ENCODE measurements at regions not wholly inside any gene's neighbourhood (a gene's known extent, or its start where the extent isn't known, plus 50 kb on each side); places are given as distances from the start of the nearest gene placed in this dataset.
"Not testable (repeated sequence)": the region's sequence is repeated elsewhere in the genome, so short reads cannot be mapped to it uniquely, and the experiment has no call there.

- no peak for DNase-seq (ENCODE audit: low read depth, low spot score)
These were observed 486.6 kb downstream of the USP25 start for GRCh38 chr21:16216288-16216962.

- DNase-seq (ENCODE audit: low read depth, low spot score), result no peak
These were observed 489.0 kb downstream of the USP25 start for GRCh38 chr21:16218682-16219343.

DNA sequence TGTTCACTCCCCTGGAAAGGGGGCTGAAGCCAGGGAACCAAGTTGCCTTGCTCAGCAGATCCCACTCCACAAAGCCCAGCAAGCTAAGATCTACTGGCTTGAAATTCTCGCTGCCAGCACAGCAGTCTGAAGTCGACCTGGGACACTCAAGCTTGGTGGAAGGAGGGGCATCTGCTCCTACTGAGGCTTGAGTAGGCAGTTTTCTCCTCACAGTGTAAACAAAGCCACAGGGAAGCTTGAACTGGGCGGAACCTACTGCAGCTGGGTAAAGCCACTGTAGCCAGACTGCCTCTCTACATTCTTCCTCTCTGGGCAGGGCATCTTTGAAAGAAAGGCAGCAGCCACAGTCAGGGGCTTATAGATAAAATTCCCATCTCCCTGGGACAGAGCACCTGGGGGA lies 495.0 kb downstream of the USP25 start:
- not testable (repeated sequence) for DNase-seq (ENCODE audit: low read depth, low spot score)

DNA sequence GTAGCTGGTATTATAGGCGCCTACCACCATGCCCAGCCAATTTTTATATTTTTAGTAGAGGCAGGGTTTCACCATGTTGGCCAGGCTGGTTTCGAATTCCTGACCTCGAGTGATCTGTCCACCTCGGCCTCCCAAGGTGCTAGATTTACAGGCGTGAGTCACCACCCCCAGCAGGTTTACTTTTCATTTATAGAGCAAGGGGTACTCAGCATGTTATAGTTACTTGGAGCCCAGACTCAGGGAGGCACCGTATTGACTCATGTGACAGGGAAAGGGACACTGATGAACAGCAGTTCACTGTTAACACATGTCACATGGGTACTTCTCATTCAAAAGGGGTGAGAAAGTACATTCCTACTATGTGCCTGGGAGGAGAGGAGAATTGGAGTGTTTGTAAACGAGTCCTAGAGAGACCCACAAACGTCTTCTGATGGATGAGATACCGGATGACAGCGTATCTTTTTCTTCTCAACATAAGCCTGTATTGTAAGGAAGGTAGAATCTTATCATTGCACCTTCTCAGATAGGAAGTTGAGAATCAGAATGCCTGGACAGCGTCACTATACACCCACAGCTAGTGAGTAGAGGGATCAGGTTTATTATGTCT lies 510.0 kb downstream of the USP25 start:
- DNase-seq (ENCODE audit: low read depth, low spot score), result no peak

- DNase-seq (ENCODE audit: low read depth, low spot score), result no peak
These were observed 511.2 kb downstream of the USP25 start for GRCh38 chr21:16241016-16241415.

GRCh38 chr21:16241479-16241963 lies 511.7 kb downstream of the USP25 start:
- no peak for DNase-seq (ENCODE audit: low read depth, low spot score)

DNA sequence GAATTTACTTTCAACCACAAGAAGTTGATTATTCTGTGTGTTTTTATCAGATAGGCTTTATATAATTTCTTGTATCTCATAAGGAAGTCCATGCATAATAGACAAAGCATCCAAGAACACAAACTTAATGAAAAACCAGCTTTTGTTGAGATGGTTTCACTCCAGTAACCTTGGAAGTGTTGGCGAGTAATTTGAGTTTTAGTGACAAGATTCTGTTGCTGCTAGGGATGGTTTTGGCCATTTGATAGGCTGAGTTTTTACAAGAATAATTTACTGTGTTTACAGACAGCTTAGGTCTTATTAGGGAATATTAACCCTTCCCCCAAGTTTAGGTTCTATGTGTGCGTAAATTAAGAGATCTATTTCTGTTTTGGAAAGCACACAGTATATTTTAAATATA lies 513.6 kb downstream of the USP25 start:
- DNase-seq (ENCODE audit: low read depth, low spot score), result no peak

DNA sequence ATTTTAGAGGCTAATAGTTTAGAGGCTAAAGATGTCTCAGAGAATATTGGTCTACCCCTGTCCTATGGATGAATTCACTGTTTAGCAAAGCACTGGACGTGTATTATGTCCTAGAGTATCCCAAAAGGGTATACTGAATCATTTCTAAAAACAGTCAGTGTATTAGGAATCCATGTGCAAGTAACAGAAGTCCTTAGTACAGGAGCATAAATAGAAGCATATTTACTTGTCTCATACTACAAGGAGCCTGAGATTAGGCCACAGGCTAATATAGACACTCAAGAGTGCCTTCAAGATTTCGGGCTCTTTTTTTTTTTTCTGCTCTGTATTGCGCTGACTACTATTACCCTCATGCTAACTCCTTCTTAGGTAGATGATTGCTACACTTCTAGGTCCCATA lies 518.9 kb downstream of the USP25 start:
- DNase-seq (ENCODE audit: low read depth, low spot score), result no peak

DNA sequence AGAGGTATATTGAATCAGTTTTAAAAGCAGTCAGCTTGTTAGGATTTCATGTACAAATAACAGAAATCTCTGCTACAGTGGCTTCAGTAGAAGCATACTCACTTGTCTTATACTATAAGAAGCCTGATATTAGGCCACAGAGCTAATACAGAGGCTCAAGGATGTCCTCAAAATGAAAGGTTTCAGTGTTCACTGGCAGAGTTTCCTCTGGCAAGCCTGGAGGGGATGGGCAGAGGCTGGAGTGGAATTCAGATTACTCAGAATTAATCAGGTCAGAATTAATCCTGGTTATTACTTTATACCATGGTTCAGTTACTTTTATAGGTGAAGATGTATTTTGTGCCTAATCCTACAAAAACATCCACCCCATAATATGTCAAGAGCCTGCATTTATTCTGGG lies 520.5 kb downstream of the USP25 start:
- peak; percentile 7 for DNase-seq (ENCODE audit: low read depth, low spot score)

DNA sequence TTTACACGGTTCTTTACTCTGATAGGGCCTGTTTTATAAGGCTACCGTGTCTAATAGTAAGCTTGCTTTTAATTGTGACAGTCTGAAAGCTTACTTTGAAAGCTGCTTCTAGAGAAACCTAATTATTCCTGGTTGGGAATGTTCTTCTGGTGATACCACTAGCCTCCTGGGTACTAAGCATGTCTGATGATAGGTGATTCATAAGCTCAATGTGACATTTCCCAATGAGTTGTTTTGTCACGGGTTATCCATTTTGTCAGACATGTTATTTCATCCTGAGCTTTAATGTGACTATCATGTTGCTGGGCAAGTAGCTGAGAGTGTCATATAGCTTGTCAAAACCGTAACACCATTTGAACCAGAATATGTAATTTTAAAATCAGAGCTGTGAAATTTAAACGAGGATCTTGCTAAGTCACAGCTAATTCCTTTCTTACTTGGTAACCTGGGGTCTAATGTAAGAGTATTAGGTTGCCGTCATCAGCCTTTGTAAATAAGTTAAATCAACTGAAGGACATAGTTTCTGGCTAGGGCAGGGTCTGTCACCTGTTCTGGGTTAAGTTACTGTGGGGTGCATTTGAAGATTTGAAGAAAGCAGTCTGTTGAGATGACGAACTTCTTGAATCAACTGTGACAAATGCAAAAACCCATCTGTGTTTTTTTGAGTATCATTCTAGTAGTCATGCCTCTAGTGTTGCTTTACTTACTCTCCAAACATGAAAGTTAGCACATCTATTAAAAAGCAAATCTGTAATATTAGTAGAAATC lies 529.2 kb downstream of the USP25 start:
- no peak for DNase-seq (ENCODE audit: low read depth, low spot score)

GRCh38 chr21:16262091-16262490 lies 532.3 kb downstream of the USP25 start:
- DNase-seq (ENCODE audit: low read depth, low spot score), result no peak

DNA sequence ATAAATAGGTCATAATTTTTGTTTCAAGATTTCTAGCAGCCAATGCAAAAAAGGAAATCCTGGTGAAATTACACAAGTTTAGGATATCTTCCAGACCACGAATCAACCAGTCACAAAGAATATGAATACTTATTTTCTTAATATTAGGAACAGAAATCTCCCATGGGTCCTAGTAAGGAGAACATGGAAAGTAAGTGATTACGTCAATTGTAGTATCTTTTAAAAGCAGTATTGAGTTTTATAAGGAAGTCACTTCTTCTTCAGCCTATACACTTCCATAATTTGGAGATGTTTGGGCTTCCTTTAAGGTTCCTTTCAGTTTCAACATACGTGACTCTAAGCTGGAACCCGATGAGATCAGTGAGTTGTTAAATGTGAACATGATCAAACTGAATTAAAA lies 534.5 kb downstream of the USP25 start:
- no peak for DNase-seq (ENCODE audit: low read depth, low spot score)

- DNase-seq (ENCODE audit: low read depth, low spot score), result no peak
These were observed 539.7 kb downstream of the USP25 start for GRCh38 chr21:16269476-16269875.

DNA sequence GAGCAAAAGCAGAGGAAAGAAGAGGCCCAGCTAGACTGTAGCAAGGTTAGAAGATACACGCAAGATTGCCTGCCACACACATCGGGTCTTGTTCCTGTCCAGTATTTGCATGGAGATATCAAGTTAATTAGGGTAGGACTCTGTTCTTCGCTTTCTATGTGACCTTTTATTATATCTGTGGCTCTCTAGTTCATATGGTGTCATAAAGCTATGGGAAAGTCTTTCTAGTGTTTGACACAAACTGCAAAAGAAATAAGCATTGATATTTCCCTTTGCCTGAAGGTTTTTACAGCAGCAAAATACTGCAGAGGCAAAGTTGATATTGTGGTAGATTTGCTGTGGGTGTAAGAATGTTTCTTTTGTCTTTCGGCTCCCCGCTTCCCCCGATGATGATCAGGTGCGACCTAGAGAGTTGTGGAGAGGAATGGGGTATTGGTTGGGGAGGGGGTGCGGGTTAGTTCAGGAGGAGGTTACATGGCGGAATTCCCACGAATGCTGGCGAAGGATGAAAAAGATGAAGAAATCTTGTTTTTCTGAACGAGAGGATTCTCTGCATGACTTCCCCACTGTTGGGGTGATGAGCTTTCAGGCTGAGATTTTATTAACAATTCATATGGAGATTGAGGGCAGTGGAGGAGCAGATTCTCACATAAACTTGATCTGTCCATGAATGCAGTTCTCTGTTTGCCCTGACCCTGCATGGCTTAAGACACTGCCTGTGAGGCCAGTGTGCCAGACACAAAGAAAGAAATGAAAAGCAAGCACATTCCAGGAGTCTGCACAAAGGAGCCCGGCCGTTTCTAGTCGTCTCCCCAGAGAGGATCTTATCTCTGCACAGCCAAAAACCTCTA lies 550.2 kb downstream of the USP25 start:
- DNase-seq (ENCODE audit: low read depth, low spot score), result peak; percentile 88

- DNase-seq (ENCODE audit: low read depth, low spot score), result peak; percentile 55
These were observed 550.9 kb downstream of the USP25 start for GRCh38 chr21:16280686-16281091.

DNA sequence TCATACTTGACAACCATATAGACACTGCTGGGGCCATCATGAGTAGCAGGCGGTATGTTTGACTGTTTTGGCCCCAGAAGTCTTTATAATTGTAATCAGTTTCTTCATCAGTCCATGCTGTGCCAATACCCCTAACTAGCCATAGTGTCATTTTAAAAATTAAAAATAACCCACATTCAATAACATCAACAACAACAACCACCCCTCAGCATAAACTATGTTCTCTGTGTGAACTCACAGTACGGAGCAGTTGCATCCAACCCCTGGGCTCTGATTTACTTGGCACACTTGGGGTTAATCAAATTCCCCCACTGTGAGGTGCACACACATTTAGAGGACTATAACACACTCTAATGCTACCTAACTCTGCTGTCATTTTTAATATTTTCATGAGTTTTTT lies 553.7 kb downstream of the USP25 start:
- DNase-seq (ENCODE audit: low read depth, low spot score), result no peak

GRCh38 chr21:16285605-16286126 lies 555.9 kb downstream of the USP25 start:
- DNase-seq (ENCODE audit: low read depth, low spot score), result peak; percentile 32

- peak; percentile 31 for DNase-seq (ENCODE audit: low read depth, low spot score)
These were observed 557.3 kb downstream of the USP25 start for GRCh38 chr21:16287046-16287445.

GRCh38 chr21:16291296-16291695 lies 561.5 kb downstream of the USP25 start:
- DNase-seq (ENCODE audit: low read depth, low spot score), result no peak

DNA sequence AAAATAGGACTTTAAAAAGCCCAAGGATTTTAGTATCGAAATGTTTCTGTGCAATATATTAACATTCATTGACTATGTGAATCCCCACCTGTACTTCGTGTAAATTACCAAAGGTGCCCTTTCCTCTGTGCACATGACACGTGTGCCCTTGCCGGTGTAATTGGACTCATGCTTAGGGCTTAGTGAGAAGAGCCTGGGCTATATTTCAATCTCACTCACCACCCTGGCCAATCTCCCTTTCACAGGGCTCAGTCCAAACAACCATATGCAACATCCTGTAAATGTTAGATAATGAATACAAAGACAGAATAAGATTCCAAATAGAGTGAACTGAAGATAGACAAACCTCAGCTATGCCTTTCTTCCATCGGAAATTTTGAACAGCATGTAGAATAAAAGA lies 564.3 kb downstream of the USP25 start:
- no peak for DNase-seq (ENCODE audit: low read depth, low spot score)

GRCh38 chr21:16302851-16303282 lies 573.1 kb downstream of the USP25 start:
- DNase-seq (ENCODE audit: low read depth, low spot score), result peak; percentile 66
